LHCN-M2 (cell line): ENCODE measurements at regions not wholly inside any gene's neighbourhood (a gene's known extent, or its start where the extent isn't known, plus 50 kb on each side); places are given as distances from the start of the nearest gene placed in this dataset.

Source experiments
- DNase-seq: peaks from one replicate; pipeline ENCODE4 v3.0.0-alpha.2; 2012; ENCODE audit warnings: low read depth

- DNase-seq = no peak
Observed at GRCh38 chr2:228655331-228655730, 473.8 kb upstream of the SPHKAP start.

GRCh38 chr2:228654707-228655106 is 473.2 kb upstream of the SPHKAP start:
- DNase-seq = no peak

- no peak for DNase-seq
Observed at GRCh38 chr2:228653884-228654283, 472.4 kb upstream of the SPHKAP start.

- no peak for DNase-seq
Observed at GRCh38 chr2:228652366-228652765, 470.9 kb upstream of the SPHKAP start.

- no peak for DNase-seq
Observed at GRCh38 chr2:228649876-228650275, 468.4 kb upstream of the SPHKAP start.

GRCh38 chr2:228649447-228649846 is 468.0 kb upstream of the SPHKAP start:
- no peak for DNase-seq

GRCh38 chr2:228648541-228648940 is 467.1 kb upstream of the SPHKAP start:
- DNase-seq = no peak

- DNase-seq = peak; percentile 11
Observed at GRCh38 chr2:228646061-228646460, 464.6 kb upstream of the SPHKAP start.

GRCh38 chr2:228644199-228644598 is 462.7 kb upstream of the SPHKAP start:
- no peak for DNase-seq

GRCh38 chr2:228642861-228643260 is 461.4 kb upstream of the SPHKAP start:
- no peak for DNase-seq

GRCh38 chr2:228630786-228631185 is 449.3 kb upstream of the SPHKAP start:
- DNase-seq = no peak

GRCh38 chr2:228629251-228629650 is 447.8 kb upstream of the SPHKAP start:
- no peak for DNase-seq

- no peak for DNase-seq
Observed at GRCh38 chr2:228628682-228629081, 447.2 kb upstream of the SPHKAP start.

- DNase-seq = no peak
Observed at GRCh38 chr2:228627510-228627909, 446.0 kb upstream of the SPHKAP start.

- DNase-seq = no peak
Observed at GRCh38 chr2:228625481-228625880, 444.0 kb upstream of the SPHKAP start.

GRCh38 chr2:228624733-228625132 is 443.2 kb upstream of the SPHKAP start:
- no peak for DNase-seq

- no peak for DNase-seq
Observed at GRCh38 chr2:228615496-228615895, 434.0 kb upstream of the SPHKAP start.

GRCh38 chr2:228614741-228615140 is 433.3 kb upstream of the SPHKAP start:
- no peak for DNase-seq

GRCh38 chr2:228613133-228613850 is 431.8 kb upstream of the SPHKAP start:
- peak; percentile 84 for DNase-seq

GRCh38 chr2:228611171-228611570 is 429.7 kb upstream of the SPHKAP start:
- DNase-seq = no peak

- no peak for DNase-seq
Observed at GRCh38 chr2:228602288-228602687, 420.8 kb upstream of the SPHKAP start.

GRCh38 chr2:228600265-228600664 is 418.8 kb upstream of the SPHKAP start:
- DNase-seq = peak; percentile 54

- no peak for DNase-seq
Observed at GRCh38 chr2:228599781-228600180, 418.3 kb upstream of the SPHKAP start.

- DNase-seq = peak; percentile 26
Observed at GRCh38 chr2:228599297-228599696, 417.8 kb upstream of the SPHKAP start.
